PC-3 (cell line): ENCODE measurements at regions not wholly inside any gene's neighbourhood (a gene's known extent, or its start where the extent isn't known, plus 50 kb on each side); places are given as distances from the start of the nearest gene placed in this dataset.

Experiments
- EZH2 ChIP-seq: fragments of 300-600 bp; sonication (generic); IDR thresholded peaks from one replicate; pipeline ENCODE4 v1.6.1; 2017; ENCODE audit warnings: antibody characterized with exemption, mild to moderate bottlenecking, low read length; ENCODE audit not compliant: unreplicated experiment
- EZH2phosphoT487 ChIP-seq: fragments of 300-600 bp; sonication (generic); IDR thresholded peaks from 2 replicates; pipeline ENCODE4 v1.6.1; 2018; ENCODE audit warnings: mild to moderate bottlenecking, antibody characterized with exemption, low read length, borderline replicate concordance
- TF ChIP-seq, protein P1 (sequence below): fragments of 300-600 bp; sonication (generic); conservative IDR thresholded peaks from 2 replicates; pipeline ENCODE4 v1.5.1; 2017; ENCODE audit warnings: antibody characterized with exemption, low read depth, mild to moderate bottlenecking, low read length

DNA sequence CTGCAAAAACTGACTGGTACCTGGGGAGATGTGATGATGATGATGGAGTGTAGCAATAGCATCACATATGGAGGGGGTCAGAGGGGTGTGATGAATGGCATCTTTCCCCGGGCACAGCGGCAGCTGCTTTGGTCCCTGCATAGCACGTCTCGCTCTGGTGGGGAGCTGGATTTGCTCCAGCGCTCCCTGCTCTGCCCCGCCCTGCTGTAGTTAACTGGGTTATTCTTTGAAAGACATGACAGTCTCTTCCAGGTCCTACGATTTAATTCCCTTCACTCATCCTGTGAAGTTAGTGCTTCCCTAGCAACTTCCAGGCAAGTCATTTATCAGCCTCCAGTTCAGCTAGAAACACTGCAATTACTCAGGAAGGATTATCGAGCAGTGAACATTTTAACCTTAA, 463.1 kb downstream of the TSN start:
- TF ChIP-seq, protein P1, sequence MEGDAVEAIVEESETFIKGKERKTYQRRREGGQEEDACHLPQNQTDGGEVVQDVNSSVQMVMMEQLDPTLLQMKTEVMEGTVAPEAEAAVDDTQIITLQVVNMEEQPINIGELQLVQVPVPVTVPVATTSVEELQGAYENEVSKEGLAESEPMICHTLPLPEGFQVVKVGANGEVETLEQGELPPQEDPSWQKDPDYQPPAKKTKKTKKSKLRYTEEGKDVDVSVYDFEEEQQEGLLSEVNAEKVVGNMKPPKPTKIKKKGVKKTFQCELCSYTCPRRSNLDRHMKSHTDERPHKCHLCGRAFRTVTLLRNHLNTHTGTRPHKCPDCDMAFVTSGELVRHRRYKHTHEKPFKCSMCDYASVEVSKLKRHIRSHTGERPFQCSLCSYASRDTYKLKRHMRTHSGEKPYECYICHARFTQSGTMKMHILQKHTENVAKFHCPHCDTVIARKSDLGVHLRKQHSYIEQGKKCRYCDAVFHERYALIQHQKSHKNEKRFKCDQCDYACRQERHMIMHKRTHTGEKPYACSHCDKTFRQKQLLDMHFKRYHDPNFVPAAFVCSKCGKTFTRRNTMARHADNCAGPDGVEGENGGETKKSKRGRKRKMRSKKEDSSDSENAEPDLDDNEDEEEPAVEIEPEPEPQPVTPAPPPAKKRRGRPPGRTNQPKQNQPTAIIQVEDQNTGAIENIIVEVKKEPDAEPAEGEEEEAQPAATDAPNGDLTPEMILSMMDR, result no peak
- TF ChIP-seq EZH2 (no peak), EZH2phosphoT487 (no peak)
